CD14-positive monocyte (primary cell): ENCODE measurements at regions not wholly inside any gene's neighbourhood (a gene's known extent, or its start where the extent isn't known, plus 50 kb on each side); places are given as distances from the start of the nearest gene placed in this dataset.

Experiments
- DNase-seq, 3 donors: peaks; one replicate each; pipeline ENCODE4 v3.0.0-alpha.2; 2011 to 2022
- H2AFZ ChIP-seq: 2 replicates; pipeline ENCODE4 v1.6.0; 2012; ENCODE audit warnings: mild to moderate bottlenecking, low read depth, low read length, inconsistent platforms; ENCODE audit not compliant: insufficient read depth, poor library complexity, severe bottlenecking
- H3K27ac ChIP-seq, 2 donors: 1 replicate in 1 of 2; 2 replicates in 1 of 2; pipeline ENCODE4 v1.5.1; 2012 to 2013; ENCODE audit warnings: low read length in 2 of 2, control low read depth in 1 of 2, inconsistent platforms in 1 of 2, low read depth in 1 of 2, mild to moderate bottlenecking in 1 of 2
- H3K27me3 ChIP-seq, 2 donors: one replicate each; pipeline versions ENCODE4 v1.6.0 to v1.6.1; 2011 to 2013; ENCODE audit warnings: low read length in 2 of 2; ENCODE audit not compliant: control insufficient read depth in 2 of 2, insufficient read depth in 2 of 2
- H3K36me3 ChIP-seq, 2 donors: replicated peaks in 1 of 2; 1 replicate in 1 of 2; 2 replicates in 1 of 2; pipeline versions ENCODE4 v1.5.1 to v1.6.1; 2012 to 2013; ENCODE audit warnings: low read length in 2 of 2, control low read depth in 1 of 2, inconsistent platforms in 1 of 2, mild to moderate bottlenecking in 1 of 2; ENCODE audit not compliant: insufficient read depth in 2 of 2, control insufficient read depth in 1 of 2
- H3K4me1 ChIP-seq, 2 donors: 1 replicate in 1 of 2; 2 replicates in 1 of 2; pipeline versions ENCODE4 v1.5.1 to v1.6.1; 2012 to 2013; ENCODE audit warnings: low read length in 2 of 2, control low read depth in 1 of 2, inconsistent platforms in 1 of 2, mild to moderate bottlenecking in 1 of 2, moderate library complexity in 1 of 2; ENCODE audit not compliant: insufficient read depth in 2 of 2, control insufficient read depth in 1 of 2
- H3K4me2 ChIP-seq: replicated peaks from 2 replicates; pipeline ENCODE3; 2012; ENCODE audit warnings: low read length, moderate library complexity, mild to moderate bottlenecking; ENCODE audit not compliant: poor library complexity, severe bottlenecking; ENCODE audit errors: extremely low read depth
- H3K4me3 ChIP-seq, 3 experiments: fragments of 200-600 bp in 1 of 3; sonication (generic) in 1 of 3; replicated peaks in 1 of 3; 1 replicate in 2 of 3; 2 replicates in 1 of 3; pipeline ENCODE4 v1.5.1; 2011 to 2013; ENCODE audit warnings: low read length in 3 of 3, mild to moderate bottlenecking in 3 of 3, control low read depth in 2 of 3, low read depth in 2 of 3, inconsistent platforms in 1 of 3, moderate library complexity in 1 of 3
- H3K79me2 ChIP-seq: 2 replicates; pipeline ENCODE4 v1.6.0; 2012; ENCODE audit warnings: mild to moderate bottlenecking, control low read depth, inconsistent platforms, low read length, moderate library complexity; ENCODE audit not compliant: insufficient read depth
- H3K9ac ChIP-seq: 2 replicates; pipeline ENCODE4 v1.6.0; 2017; ENCODE audit warnings: low read length, mild to moderate bottlenecking; ENCODE audit not compliant: insufficient read depth, poor library complexity, severe bottlenecking
- H3K9me3 ChIP-seq, 2 donors: replicated peaks in 1 of 2; 1 replicate in 1 of 2; 2 replicates in 1 of 2; pipeline versions ENCODE4 v1.5.1 to v1.6.1; 2012 to 2013; ENCODE audit warnings: low read length in 2 of 2, control low read depth in 1 of 2; ENCODE audit not compliant: control insufficient read depth in 1 of 2, insufficient read depth in 1 of 2
- H4K20me1 ChIP-seq: 2 replicates; pipeline ENCODE4 v1.6.0; 2012; ENCODE audit warnings: mild to moderate bottlenecking, low read length, control low read depth, moderate library complexity; ENCODE audit not compliant: insufficient read depth
- H3K27ac Mint-ChIP-seq, 7 donors: one replicate each; pipeline ENCODE4 v1.8.0; 2020; ENCODE audit warnings: mild to moderate bottlenecking in 7 of 7, mixed read lengths in 7 of 7, moderate library complexity in 6 of 7, inconsistent platforms in 2 of 7
- H3K27me3 Mint-ChIP-seq, 3 donors: one replicate each; pipeline ENCODE4 v1.8.0; 2021 to 2022; ENCODE audit warnings: low read depth in 3 of 3, mild to moderate bottlenecking in 3 of 3, mixed read lengths in 3 of 3, moderate library complexity in 3 of 3, inconsistent platforms in 1 of 3
- H3K36me3 Mint-ChIP-seq, 2 donors: one replicate each; pipeline ENCODE4 v1.8.0; 2020; ENCODE audit warnings: mixed read lengths in 2 of 2, inconsistent platforms in 1 of 2, mild to moderate bottlenecking in 1 of 2
- H3K4me1 Mint-ChIP-seq: one replicate; pipeline ENCODE4 v1.8.0; 2020; ENCODE audit warnings: mild to moderate bottlenecking, mixed read lengths
- H3K4me3 Mint-ChIP-seq, 2 donors: one replicate each; pipeline ENCODE4 v1.8.0; 2020; ENCODE audit warnings: mild to moderate bottlenecking in 2 of 2, mixed read lengths in 2 of 2, moderate library complexity in 1 of 2
- H3K9me3 Mint-ChIP-seq, 7 donors: one replicate each; pipeline ENCODE4 v1.8.0; 2020 to 2022; ENCODE audit warnings: mixed read lengths in 7 of 7, mild to moderate bottlenecking in 6 of 7, moderate library complexity in 6 of 7, inconsistent platforms in 2 of 7
- WGBS: methylation state at CpG from one replicate; pipeline ENCODE4 v1.1.5; 2013; ENCODE audit warnings: missing lambda C conversion rate; ENCODE audit not compliant: insufficient coverage; 5-methylcytosine and 5-hydroxymethylcytosine counted together
- intact Hi-C, 2 donors: fragments of 100-400 bp; cut with micrococcal nuclease; formaldehyde crosslinking; loops; one replicate each; pipeline versions ENCODE4 v1.15.0 to v1.15.1; 2023
- TF ChIP-seq, protein P1 (sequence below): fragments of 200-600 bp; IDR thresholded peaks from one replicate; pipeline ENCODE4 v1.8.0; 2022; ENCODE audit warnings: antibody characterized with exemption, mild to moderate bottlenecking

DNA sequence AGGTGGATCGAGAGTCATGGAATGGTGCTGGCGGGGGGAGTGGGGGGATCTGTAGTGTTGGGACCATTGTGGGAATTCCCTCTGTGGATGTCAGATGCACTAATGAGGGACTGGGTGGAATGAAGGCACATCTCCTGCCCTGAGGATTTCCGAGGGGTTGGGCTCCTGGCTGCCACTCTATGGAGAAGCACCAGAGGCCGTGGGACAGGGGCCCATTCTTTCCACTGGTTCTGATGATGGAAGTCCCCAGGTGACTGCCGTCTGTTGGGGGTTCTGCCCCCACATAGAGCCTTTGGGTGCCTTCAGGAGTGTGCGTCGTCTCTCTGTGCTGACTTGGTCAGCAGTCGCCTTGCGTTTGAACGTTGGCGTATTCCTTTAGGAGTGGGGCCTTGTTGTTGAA, 202.9 kb downstream of the GLRX3 start:
- Histone ChIP-seq H3K36me3 (no peaks in the 10 kb centered on the region), H3K79me2 (no peaks in the 10 kb centered on the region), H3K27me3 (no peaks in the 10 kb centered on the region), H2AFZ (no peak overlapping the region), H3K9me3 (no peaks in the 10 kb centered on the region), H3K4me2 (no peak overlapping the region), H4K20me1 (no peaks in the 10 kb centered on the region), H3K4me3 (no peak overlapping the region), H3K4me1 (no peaks in the 10 kb centered on the region), H3K9ac (no peak overlapping the region), H3K27ac (no peak overlapping the region)
- H3K4me1 Mint-ChIP-seq: no peaks in the 10 kb centered on the region
- no peaks in the 10 kb centered on the region for H3K9me3 Mint-ChIP-seq
- H3K4me3 Mint-ChIP-seq: no peak overlapping the region
- no peaks in the 10 kb centered on the region for H3K36me3 Mint-ChIP-seq
- peaks cover 2 to 6% (median 4%) of the 10 kb centered on the region in 3 donors for H3K27me3 Mint-ChIP-seq
- TF ChIP-seq, protein P1, sequence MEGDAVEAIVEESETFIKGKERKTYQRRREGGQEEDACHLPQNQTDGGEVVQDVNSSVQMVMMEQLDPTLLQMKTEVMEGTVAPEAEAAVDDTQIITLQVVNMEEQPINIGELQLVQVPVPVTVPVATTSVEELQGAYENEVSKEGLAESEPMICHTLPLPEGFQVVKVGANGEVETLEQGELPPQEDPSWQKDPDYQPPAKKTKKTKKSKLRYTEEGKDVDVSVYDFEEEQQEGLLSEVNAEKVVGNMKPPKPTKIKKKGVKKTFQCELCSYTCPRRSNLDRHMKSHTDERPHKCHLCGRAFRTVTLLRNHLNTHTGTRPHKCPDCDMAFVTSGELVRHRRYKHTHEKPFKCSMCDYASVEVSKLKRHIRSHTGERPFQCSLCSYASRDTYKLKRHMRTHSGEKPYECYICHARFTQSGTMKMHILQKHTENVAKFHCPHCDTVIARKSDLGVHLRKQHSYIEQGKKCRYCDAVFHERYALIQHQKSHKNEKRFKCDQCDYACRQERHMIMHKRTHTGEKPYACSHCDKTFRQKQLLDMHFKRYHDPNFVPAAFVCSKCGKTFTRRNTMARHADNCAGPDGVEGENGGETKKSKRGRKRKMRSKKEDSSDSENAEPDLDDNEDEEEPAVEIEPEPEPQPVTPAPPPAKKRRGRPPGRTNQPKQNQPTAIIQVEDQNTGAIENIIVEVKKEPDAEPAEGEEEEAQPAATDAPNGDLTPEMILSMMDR: no peak
- DNase-seq: no peak
- 97% methylated on average over 4 of the region's 11 CpGs for WGBS
- intact Hi-C loops: no loop called here
- no peak overlapping the region for H3K27ac Mint-ChIP-seq

DNA sequence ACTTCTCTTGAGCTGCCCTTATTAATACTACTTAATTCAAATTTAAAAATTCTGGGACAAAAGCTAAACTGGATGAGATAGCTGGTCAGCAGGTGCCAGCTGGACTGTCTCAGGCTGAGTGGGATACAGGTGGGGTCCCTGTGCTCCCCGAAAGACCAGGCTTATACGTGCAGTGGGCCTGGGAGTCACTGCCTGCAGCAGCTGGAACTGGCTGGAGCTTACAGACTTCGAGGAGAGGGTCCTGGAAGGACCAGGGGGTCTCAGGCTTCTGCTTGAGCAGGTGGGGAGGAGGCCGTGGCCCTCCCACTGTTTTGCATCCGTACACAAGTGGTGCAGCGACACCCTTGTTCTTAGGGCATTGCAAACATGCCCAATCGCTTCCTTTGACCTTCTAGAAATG, 203.7 kb downstream of the GLRX3 start:
- no peak overlapping the region for H3K27ac Mint-ChIP-seq
- H3K36me3 Mint-ChIP-seq: no peaks in the 10 kb centered on the region
- TF ChIP-seq, protein P1: no peak

More for the DNA sequence above, 203.7 kb downstream of the GLRX3 start:
- H3K27me3 Mint-ChIP-seq: peaks cover 2 to 7% (median 4%) of the 10 kb centered on the region in 3 donors
- H3K4me2 ChIP-seq: no peak overlapping the region
- H3K4me1 Mint-ChIP-seq: no peaks in the 10 kb centered on the region
- no peak overlapping the region for H3K9ac ChIP-seq
- H3K27me3 ChIP-seq: no peaks in the 10 kb centered on the region
- H3K4me1 ChIP-seq: no peaks in the 10 kb centered on the region
- H3K27ac ChIP-seq: no peak overlapping the region
- no peak for DNase-seq
- H3K4me3 Mint-ChIP-seq: no peak overlapping the region
- H4K20me1 ChIP-seq: no peaks in the 10 kb centered on the region
- H3K4me3 ChIP-seq: no peak overlapping the region
- no peaks in the 10 kb centered on the region for H3K79me2 ChIP-seq
- H3K9me3 ChIP-seq: no peaks in the 10 kb centered on the region
- no peak overlapping the region for H2AFZ ChIP-seq
- H3K9me3 Mint-ChIP-seq: no peaks in the 10 kb centered on the region
- intact Hi-C loops: no loop called here
- WGBS: 79% methylated on average over 7 of the region's 7 CpGs
- H3K36me3 ChIP-seq: no peaks in the 10 kb centered on the region
